IMR-90 (cell line): ENCODE measurements at regions not wholly inside any gene's neighbourhood (a gene's known extent, or its start where the extent isn't known, plus 50 kb on each side); places are given as distances from the start of the nearest gene placed in this dataset.
"Not testable (repeated sequence)": the region's sequence is repeated elsewhere in the genome, so short reads cannot be mapped to it uniquely, and the experiment has no call there.

Experiments used
- ATAC-seq: fragments of 200-7000 bp; cut with Tn5 transposase; 2 replicates; pipeline ENCODE4 v1.9.1; 2020; ENCODE audit warnings: low read depth, mild to moderate bottlenecking, moderate library complexity
- BruUV-seq: library from RNA; stranded (reverse); fragments of 400-500 nt; replicated peaks from 2 replicates; lab custom pipeline; 2021; lab: Mats Ljungman, UMichigan
- CTCF ChIA-PET: fragments of 300-600 bp; formaldehyde crosslinking; extraction: SDS; loops from one replicate; lab custom pipeline; 2021; ENCODE audit warnings: antibody characterized with exemption; lab: Yijun Ruan, JAX
- POLR2A ChIA-PET: fragments of 300-600 bp; sonication (Branson Sonifier 250); formaldehyde crosslinking; loops from one replicate; lab custom pipeline; 2022; ENCODE audit warnings: antibody characterized with exemption; ENCODE audit not compliant: unreplicated experiment; lab: Charles Lee
- DNase-seq: peaks from one replicate; pipeline ENCODE4 v3.0.0; 2013
- H2AFZ ChIP-seq: replicated peaks from 2 replicates; pipeline ENCODE3; 2013; ENCODE audit warnings: low read length, mild to moderate bottlenecking; ENCODE audit not compliant: poor library complexity
- H2AK5ac ChIP-seq: 2 replicates; pipeline ENCODE4 v1.6.1; 2013; ENCODE audit warnings: low read depth, low read length, inconsistent platforms
- H2AK9ac ChIP-seq: replicated peaks from 2 replicates; pipeline ENCODE3; 2013; ENCODE audit warnings: mild to moderate bottlenecking, low read depth, low read length, moderate library complexity; ENCODE audit not compliant: poor library complexity
- H2BK120ac ChIP-seq: 2 replicates; pipeline ENCODE4 v1.6.1; 2013; ENCODE audit warnings: low read depth, low read length, inconsistent platforms
- H2BK15ac ChIP-seq: 3 replicates; pipeline ENCODE4 v1.6.1; 2013; ENCODE audit warnings: low read depth, low read length, inconsistent platforms
- H2BK20ac ChIP-seq: 2 replicates; pipeline ENCODE4 v1.6.1; 2013; ENCODE audit warnings: low read depth, mild to moderate bottlenecking, inconsistent platforms, low read length, moderate library complexity
- H2BK5ac ChIP-seq: 2 replicates; pipeline ENCODE4 v1.6.1; 2013; ENCODE audit warnings: mild to moderate bottlenecking, low read depth, low read length, inconsistent platforms; ENCODE audit not compliant: poor library complexity, severe bottlenecking
- H3K14ac ChIP-seq: replicated peaks from 2 replicates; pipeline ENCODE4 v1.6.1; 2013; ENCODE audit warnings: low read depth, low read length, inconsistent platforms
- H3K18ac ChIP-seq: 2 replicates; pipeline ENCODE4 v1.6.1; 2013; ENCODE audit warnings: low read depth, low read length, control low read depth
- H3K23ac ChIP-seq: 2 replicates; pipeline ENCODE4 v1.6.1; 2013; ENCODE audit warnings: low read depth, low read length, inconsistent platforms
- H3K27ac ChIP-seq: 2 replicates; pipeline ENCODE4 v1.5.1; 2013; ENCODE audit warnings: mild to moderate bottlenecking, control low read depth, low read length; ENCODE audit not compliant: insufficient read depth
- H3K27me3 ChIP-seq: 2 replicates; pipeline ENCODE4 v1.6.1; 2013; ENCODE audit warnings: low read length; ENCODE audit not compliant: control insufficient read depth, insufficient read depth
- H3K36me3 ChIP-seq: 2 replicates; pipeline ENCODE4 v1.6.1; 2013; ENCODE audit warnings: low read length, mixed read lengths; ENCODE audit not compliant: control insufficient read depth, insufficient read depth
- H3K4ac ChIP-seq: 2 replicates; pipeline ENCODE4 v1.6.1; 2013; ENCODE audit warnings: low read depth, low read length, inconsistent platforms
- H3K4me1 ChIP-seq: 2 replicates; pipeline ENCODE4 v1.6.1; 2013; ENCODE audit warnings: low read length, mixed read lengths; ENCODE audit not compliant: control insufficient read depth, insufficient read depth
- H3K4me2 ChIP-seq: 2 replicates; pipeline ENCODE4 v1.6.1; 2013; ENCODE audit warnings: low read depth, mild to moderate bottlenecking, control low read depth, low read length, moderate library complexity
- H3K4me3 ChIP-seq: 2 replicates; pipeline ENCODE4 v1.5.1; 2013; ENCODE audit warnings: low read depth, mild to moderate bottlenecking, control low read depth, low read length, moderate library complexity; ENCODE audit not compliant: insufficient read depth
- H3K56ac ChIP-seq: 2 replicates; pipeline ENCODE4 v1.6.1; 2013; ENCODE audit warnings: low read length, inconsistent platforms; ENCODE audit not compliant: insufficient read depth; ENCODE audit errors: extremely low read depth
- H3K79me1 ChIP-seq, 2 experiments: 2 replicates each; pipeline ENCODE4 v1.6.1; 2013; ENCODE audit warnings: low read length in 2 of 2, inconsistent platforms in 1 of 2, low read depth in 1 of 2
- H3K9ac ChIP-seq: 2 replicates; pipeline ENCODE4 v1.6.1; 2013; ENCODE audit warnings: low read depth, low read length, control low read depth
- H3K9me1 ChIP-seq: 2 replicates; pipeline ENCODE4 v1.6.1; 2013; ENCODE audit warnings: low read length, inconsistent platforms; ENCODE audit not compliant: insufficient read depth
- H3K9me3 ChIP-seq: 2 replicates; pipeline ENCODE4 v1.6.1; 2013; ENCODE audit warnings: low read length; ENCODE audit not compliant: control insufficient read depth, insufficient read depth
- H4K20me1 ChIP-seq: 2 replicates; pipeline ENCODE4 v1.6.1; 2013; ENCODE audit warnings: low read length, inconsistent platforms; ENCODE audit not compliant: insufficient read depth
- H4K5ac ChIP-seq: 2 replicates; pipeline ENCODE4 v1.6.1; 2013; ENCODE audit warnings: mild to moderate bottlenecking, low read depth, low read length, control low read depth
- H4K8ac ChIP-seq, 2 experiments: 2 replicates each; pipeline ENCODE4 v1.6.1; 2013; ENCODE audit warnings: low read depth in 2 of 2, low read length in 2 of 2, control low read depth in 1 of 2, inconsistent platforms in 1 of 2
- H4K91ac ChIP-seq: 2 replicates; pipeline ENCODE4 v1.6.1; 2013; ENCODE audit warnings: low read depth, low read length, inconsistent platforms; ENCODE audit not compliant: insufficient read depth
- WGBS, 2 experiments: methylation state at CpG; one replicate each; pipeline versions ENCODE4 v1.1.5 to v1.1.7; 2013; ENCODE audit warnings: missing lambda C conversion rate in 2 of 2; ENCODE audit not compliant: insufficient read length in 1 of 2; ENCODE audit errors: extremely low coverage in 2 of 2; 5-methylcytosine and 5-hydroxymethylcytosine counted together
- dilution Hi-C: fragments of 300-500 bp; cut with HindIII; formaldehyde crosslinking; loops from one replicate; pipeline ENCODE4 v1.14.3; 2018; ENCODE audit warnings: low sequenced_read_pairs; ENCODE audit not compliant: unreplicated experiment
- in situ Hi-C: fragments of 300-500 bp; cut with MboI; formaldehyde crosslinking; loops from 3 replicates; pipeline ENCODE4 v1.14.3; 2019; ENCODE audit warnings: low sequenced_read_pairs, inconsistent platforms, mixed read lengths
- intact Hi-C: fragments of 100-400 bp; cut with micrococcal nuclease; formaldehyde crosslinking; loops from 2 replicates; pipeline ENCODE4 v1.10.0; 2022

- H3K14ac ChIP-seq, H3K56ac ChIP-seq, H3K9me1 ChIP-seq, H2AK9ac ChIP-seq, H4K8ac ChIP-seq, H4K91ac ChIP-seq, H2BK15ac ChIP-seq, H3K4me3 ChIP-seq, H2AFZ ChIP-seq, H3K27ac ChIP-seq, H2BK20ac ChIP-seq, H3K9me3 ChIP-seq, H2AK5ac ChIP-seq, H3K4me2 ChIP-seq, POLR2A ChIA-PET, H4K20me1 ChIP-seq, H3K23ac ChIP-seq, H3K18ac ChIP-seq, H2BK5ac ChIP-seq, H3K79me1 ChIP-seq, CTCF ChIA-PET, H4K5ac ChIP-seq, DNase-seq, H2BK120ac ChIP-seq, H3K36me3 ChIP-seq, dilution Hi-C loops, ATAC-seq, BruUV-seq, H3K4ac ChIP-seq, H3K9ac ChIP-seq, H3K4me1 ChIP-seq, H3K27me3 ChIP-seq, intact Hi-C loops: not testable (repeated sequence)
- 78% methylated on average over 4 of the region's 28 CpGs; no CpG with 5 or more reads in 1 of the 2 experiments for WGBS, 2 experiments
- in situ Hi-C loops = loop anchor here (25.0 kb wide), 3 partner anchors 130 to 870 kb away; partner anchors contain the start of gene APMAP
These were observed 160.6 kb upstream of the ZNF337 start for GRCh38 chr20:25857091-25857788.
